Neural crest cell (in vitro differentiated cells): ENCODE measurements at regions not wholly inside any gene's neighbourhood (a gene's known extent, or its start where the extent isn't known, plus 50 kb on each side); places are given as distances from the start of the nearest gene placed in this dataset.
"Not testable (repeated sequence)": the region's sequence is repeated elsewhere in the genome, so short reads cannot be mapped to it uniquely, and the experiment has no call there.

Experiments used
- DNase-seq: peaks from one replicate; pipeline ENCODE4 v3.0.0; 2021; ENCODE audit warnings: low read depth, mixed read lengths, low spot score
- H3K27ac Mint-ChIP-seq: one replicate; pipeline ENCODE4 v1.8.0; 2021; ENCODE audit warnings: mild to moderate bottlenecking, mixed read lengths; ENCODE audit not compliant: unreplicated experiment
- H3K27me3 Mint-ChIP-seq: 2 replicates; pipeline ENCODE4 v1.8.0; 2021; ENCODE audit warnings: low read depth, mild to moderate bottlenecking, mixed read lengths
- H3K36me3 Mint-ChIP-seq: 2 replicates; pipeline ENCODE4 v1.8.0; 2021; ENCODE audit warnings: low read depth, mild to moderate bottlenecking, mixed read lengths
- H3K4me1 Mint-ChIP-seq: 2 replicates; pipeline ENCODE4 v1.8.0; 2021; ENCODE audit warnings: mixed read lengths
- H3K4me3 Mint-ChIP-seq: one replicate; pipeline ENCODE4 v1.8.0; 2021; ENCODE audit warnings: mild to moderate bottlenecking, mixed read lengths
- H3K9me3 Mint-ChIP-seq: 2 replicates; pipeline ENCODE4 v1.8.0; 2021; ENCODE audit warnings: mixed read lengths
- CTCF ChIP-seq: fragments of 200-600 bp; sonication (generic); conservative IDR thresholded peaks from 2 replicates; pipeline ENCODE4 v1.5.0; 2021; ENCODE audit warnings: antibody characterized with exemption, mild to moderate bottlenecking

- H3K4me3 Mint-ChIP-seq, result no peak overlapping the region
- DNase-seq, result no peak
- no peak for TF ChIP-seq CTCF
- H3K36me3 Mint-ChIP-seq, result peaks cover 4% of the 10 kb centered on the region
- peaks cover 9% of the 10 kb centered on the region for H3K9me3 Mint-ChIP-seq
- no peaks in the 10 kb centered on the region for H3K4me1 Mint-ChIP-seq
- H3K27me3 Mint-ChIP-seq, result no peaks in the 10 kb centered on the region
- H3K27ac Mint-ChIP-seq, result no peak overlapping the region
Observed at GRCh38 chr13:74272826-74273225, 138.6 kb upstream of the KLF12 start.

- Mint-ChIP-seq H3K27ac (no peak overlapping the region), H3K4me3 (no peak overlapping the region), H3K9me3 (peaks cover 19% of the 10 kb centered on the region), H3K4me1 (no peaks in the 10 kb centered on the region), H3K36me3 (peaks cover 8% of the 10 kb centered on the region), H3K27me3 (no peaks in the 10 kb centered on the region)
- TF ChIP-seq CTCF, result no peak
- no peak for DNase-seq
Observed at GRCh38 chr13:74270018-74270417, 135.8 kb upstream of the KLF12 start.

GRCh38 chr13:74266861-74267260 lies 132.7 kb upstream of the KLF12 start:
- TF ChIP-seq CTCF, result no peak
- DNase-seq, result no peak
- no peak overlapping the region for H3K27ac Mint-ChIP-seq
- no peak overlapping the region for H3K4me3 Mint-ChIP-seq
- H3K27me3 Mint-ChIP-seq, result no peaks in the 10 kb centered on the region
- peaks cover 22% of the 10 kb centered on the region for H3K9me3 Mint-ChIP-seq
- no peaks in the 10 kb centered on the region for H3K4me1 Mint-ChIP-seq
- peaks cover 5% of the 10 kb centered on the region for H3K36me3 Mint-ChIP-seq

GRCh38 chr13:74266309-74266708 lies 132.1 kb upstream of the KLF12 start:
- Mint-ChIP-seq H3K27me3 (no peaks in the 10 kb centered on the region), H3K9me3 (peaks cover 22% of the 10 kb centered on the region), H3K27ac (no peak overlapping the region), H3K36me3 (peaks cover 5% of the 10 kb centered on the region), H3K4me1 (no peaks in the 10 kb centered on the region), H3K4me3 (no peak overlapping the region)
- TF ChIP-seq CTCF, result no peak
- DNase-seq, result no peak

- peaks cover 18% of the 10 kb centered on the region for H3K9me3 Mint-ChIP-seq
Observed at GRCh38 chr13:74264333-74264732, 130.1 kb upstream of the KLF12 start.

GRCh38 chr13:74260420-74260819 lies 126.2 kb upstream of the KLF12 start:
- not testable (repeated sequence) for H3K4me1 Mint-ChIP-seq, H3K4me3 Mint-ChIP-seq, H3K9me3 Mint-ChIP-seq, H3K36me3 Mint-ChIP-seq, DNase-seq, H3K27me3 Mint-ChIP-seq, H3K27ac Mint-ChIP-seq

More at GRCh38 chr13:74264333-74264732, 130.1 kb upstream of the KLF12 start:
- DNase-seq, result no peak
- Mint-ChIP-seq H3K27me3 (no peaks in the 10 kb centered on the region), H3K36me3 (peaks cover 5% of the 10 kb centered on the region), H3K4me3 (no peak overlapping the region), H3K27ac (no peak overlapping the region), H3K4me1 (no peaks in the 10 kb centered on the region)
- no peak for TF ChIP-seq CTCF
